Neural cell (in vitro differentiated cells): ENCODE measurements at regions not wholly inside any gene's neighbourhood (a gene's known extent, or its start where the extent isn't known, plus 50 kb on each side); places are given as distances from the start of the nearest gene placed in this dataset.

Experiments
- CTCF ChIP-seq: fragments of 450-650 bp; IDR thresholded peaks from 2 replicates; pipeline ENCODE4 v1.5.1; 2014; ENCODE audit warnings: antibody characterized with exemption, mild to moderate bottlenecking, moderate library complexity; ENCODE audit not compliant: poor library complexity, severe bottlenecking
- EP300 ChIP-seq: fragments of 450-650 bp; conservative IDR thresholded peaks from 2 replicates; pipeline ENCODE4 v1.6.1; 2014; ENCODE audit warnings: antibody characterized with exemption, mild to moderate bottlenecking, moderate library complexity; ENCODE audit not compliant: poor library complexity, severe bottlenecking
- EZH2 ChIP-seq: fragments of 200-600, 300-800 bp; shearing (Covaris generic), sonication (generic); IDR thresholded peaks from 2 replicates; pipeline ENCODE4 v1.6.1; 2014; ENCODE audit warnings: antibody characterized with exemption, low read length, borderline replicate concordance, mild to moderate bottlenecking; ENCODE audit not compliant: insufficient read depth, poor library complexity, severe bottlenecking
- MXI1 ChIP-seq: fragments of 450-650 bp; conservative IDR thresholded peaks from 2 replicates; pipeline ENCODE4 v1.6.1; 2014; ENCODE audit warnings: antibody characterized with exemption, mild to moderate bottlenecking; ENCODE audit not compliant: poor library complexity, severe bottlenecking
- POLR2AphosphoS5 ChIP-seq: IDR thresholded peaks from 2 replicates; pipeline ENCODE4 v1.6.1; 2012
- SMC3 ChIP-seq: fragments of 450-650 bp; conservative IDR thresholded peaks from 2 replicates; pipeline ENCODE4 v1.6.1; 2014; ENCODE audit warnings: antibody characterized with exemption, mild to moderate bottlenecking, moderate library complexity; ENCODE audit not compliant: poor library complexity
- TAF1 ChIP-seq: IDR thresholded peaks from 2 replicates; pipeline ENCODE4 v1.6.1; 2012; ENCODE audit warnings: low read depth

GRCh38 chrX:54659547-54659946 lies 129.5 kb downstream of the GNL3L start:
- no peak for TF ChIP-seq POLR2AphosphoS5
- TF ChIP-seq CTCF, result no peak
- TF ChIP-seq SMC3, result no peak
- no peak for TF ChIP-seq TAF1
- TF ChIP-seq EZH2, result no peak
- no peak for TF ChIP-seq MXI1
- no peak for TF ChIP-seq EP300
